ENCODE measurements at regions not wholly inside any gene's neighbourhood (a gene's known extent, or its start where the extent isn't known, plus 50 kb on each side); places are given as distances from the start of the nearest gene placed in this dataset.
"Not testable (repeated sequence)": the region's sequence is repeated elsewhere in the genome, so short reads cannot be mapped to it uniquely, and the experiment has no call there.

GRCh38 chr4:19030536-19030935, 1009.0 kb upstream of the LCORL start:
- DNase-seq (ENCODE audit: low spot score) = no peak

GRCh38 chr4:19030048-19030447, 1008.5 kb upstream of the LCORL start:
- DNase-seq (ENCODE audit: low spot score) = no peak

GRCh38 chr4:19026281-19026680, 1004.7 kb upstream of the LCORL start:
- DNase-seq (ENCODE audit: low spot score) = no peak

GRCh38 chr4:19025031-19025430, 1003.5 kb upstream of the LCORL start:
- DNase-seq (ENCODE audit: low spot score) = no peak

GRCh38 chr4:19024047-19024446, 1002.5 kb upstream of the LCORL start:
- no peak for DNase-seq (ENCODE audit: low spot score)

- no peak for DNase-seq (ENCODE audit: low spot score)
These were observed 1000.1 kb upstream of the LCORL start for GRCh38 chr4:19021617-19022016.

- not testable (repeated sequence) for DNase-seq (ENCODE audit: low spot score)
These were observed 995.0 kb upstream of the LCORL start for GRCh38 chr4:19016550-19016949.

- no peak for DNase-seq (ENCODE audit: low spot score)
These were observed 993.0 kb upstream of the LCORL start for GRCh38 chr4:19014594-19014993.

GRCh38 chr4:19010761-19011160, 989.2 kb upstream of the LCORL start:
- no peak for DNase-seq (ENCODE audit: low spot score)

GRCh38 chr4:19009881-19010280, 988.3 kb upstream of the LCORL start:
- no peak for DNase-seq (ENCODE audit: low spot score)

- no peak for DNase-seq (ENCODE audit: low spot score)
These were observed 983.7 kb upstream of the LCORL start for GRCh38 chr4:19005211-19005610.

- no peak for DNase-seq (ENCODE audit: low spot score)
These were observed 980.6 kb upstream of the LCORL start for GRCh38 chr4:19002170-19002569.

- no peak for DNase-seq (ENCODE audit: low spot score)
These were observed 978.0 kb upstream of the LCORL start for GRCh38 chr4:18999595-18999994.

GRCh38 chr4:18981234-18981615, 959.7 kb upstream of the LCORL start:
- no peak for DNase-seq (ENCODE audit: low spot score)

- DNase-seq (ENCODE audit: low spot score) = no peak
These were observed 959.1 kb upstream of the LCORL start for GRCh38 chr4:18980516-18981233.

- DNase-seq (ENCODE audit: low spot score) = no peak
These were observed 955.3 kb upstream of the LCORL start for GRCh38 chr4:18976884-18977283.

- no peak for DNase-seq (ENCODE audit: low spot score)
These were observed 954.6 kb upstream of the LCORL start for GRCh38 chr4:18975916-18976808.

- DNase-seq (ENCODE audit: low spot score) = no peak
These were observed 951.7 kb upstream of the LCORL start for GRCh38 chr4:18973296-18973695.

- DNase-seq (ENCODE audit: low spot score) = no peak
These were observed 940.3 kb upstream of the LCORL start for GRCh38 chr4:18961879-18962278.

- no peak for DNase-seq (ENCODE audit: low spot score)
These were observed 939.7 kb upstream of the LCORL start for GRCh38 chr4:18961266-18961665.

GRCh38 chr4:18957716-18958115, 936.2 kb upstream of the LCORL start:
- no peak for DNase-seq (ENCODE audit: low spot score)

GRCh38 chr4:18954538-18954937, 933.0 kb upstream of the LCORL start:
- DNase-seq (ENCODE audit: low spot score) = no peak

- DNase-seq (ENCODE audit: low spot score) = no peak
These were observed 932.1 kb upstream of the LCORL start for GRCh38 chr4:18953613-18954012.
